Osteoblast (primary cell): ENCODE measurements at regions not wholly inside any gene's neighbourhood (a gene's known extent, or its start where the extent isn't known, plus 50 kb on each side); places are given as distances from the start of the nearest gene placed in this dataset.

Experiments
- DNase-seq: peaks from one replicate; pipeline ENCODE4 v3.0.0; 2011; ENCODE audit warnings: low spot score, mixed read lengths; ENCODE audit not compliant: insufficient read length; ENCODE audit errors: missing footprints
- H2AFZ ChIP-seq: 2 replicates; pipeline ENCODE4 v1.6.0; 2011; ENCODE audit warnings: mild to moderate bottlenecking, low read length
- H3K27ac ChIP-seq: 2 replicates; pipeline ENCODE4 v1.5.1; 2011; ENCODE audit warnings: mild to moderate bottlenecking, low read depth, low read length, moderate library complexity
- H3K27me3 ChIP-seq: 2 replicates; pipeline ENCODE4 v1.6.0; 2012; ENCODE audit warnings: mild to moderate bottlenecking, control low read depth, inconsistent platforms, low read length, moderate library complexity; ENCODE audit not compliant: insufficient read depth
- H3K36me3 ChIP-seq: 2 replicates; pipeline ENCODE4 v1.5.1; 2011; ENCODE audit warnings: mild to moderate bottlenecking, low read length, control low read depth, moderate library complexity; ENCODE audit not compliant: insufficient read depth
- H3K4me1 ChIP-seq: 2 replicates; pipeline ENCODE4 v1.5.1; 2011; ENCODE audit warnings: mild to moderate bottlenecking, low read length, control low read depth, moderate library complexity; ENCODE audit not compliant: insufficient read depth
- H3K4me2 ChIP-seq: 2 replicates; pipeline ENCODE4 v1.6.0; 2011; ENCODE audit warnings: mild to moderate bottlenecking, low read length; ENCODE audit not compliant: insufficient read depth
- H3K4me3 ChIP-seq: fragments of 200-600 bp; sonication (generic); 3 replicates; pipeline ENCODE4 v1.5.1; 2012; ENCODE audit warnings: mild to moderate bottlenecking, low read length, inconsistent platforms; ENCODE audit not compliant: insufficient read depth
- H3K79me2 ChIP-seq: 2 replicates; pipeline ENCODE4 v1.6.0; 2012; ENCODE audit warnings: mild to moderate bottlenecking, low read length, control low read depth, inconsistent platforms; ENCODE audit not compliant: insufficient read depth
- H3K9me3 ChIP-seq: 2 replicates; pipeline ENCODE4 v1.5.1; 2011; ENCODE audit warnings: low read depth, low read length, control low read depth
- H4K20me1 ChIP-seq: 2 replicates; pipeline ENCODE4 v1.6.0; 2012; ENCODE audit warnings: mild to moderate bottlenecking, low read length, control low read depth; ENCODE audit not compliant: insufficient read depth
- TF ChIP-seq, protein P1 (sequence below): IDR thresholded peaks from 2 replicates; pipeline ENCODE4 v1.5.1; 2011; ENCODE audit warnings: mild to moderate bottlenecking, low read depth, low read length, moderate library complexity; ENCODE audit errors: extremely low read depth

DNA sequence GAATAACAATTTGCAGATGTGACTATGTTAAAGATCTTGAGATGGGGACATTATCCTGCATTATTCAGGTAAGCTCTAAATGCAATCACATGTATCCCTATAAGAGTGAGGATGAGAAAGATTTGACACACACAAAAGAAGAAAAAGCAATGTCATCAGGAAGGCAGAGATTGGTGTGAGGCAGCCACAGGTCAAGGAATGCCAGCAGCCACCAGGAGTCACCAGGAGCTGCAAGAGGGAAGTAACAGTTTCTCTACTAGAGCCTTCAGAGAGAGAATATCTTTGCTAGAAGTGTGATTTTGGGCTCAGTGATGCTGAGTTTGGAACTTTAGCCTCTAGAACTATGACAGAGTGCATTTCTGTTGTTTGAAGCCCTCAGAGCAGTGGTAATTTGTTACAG is 700.3 kb upstream of the SEMA3D start:
- Histone ChIP-seq H3K27ac (no peak overlapping the region), H3K27me3 (no peaks in the 10 kb centered on the region), H3K36me3 (no peaks in the 10 kb centered on the region), H3K4me2 (no peak overlapping the region), H2AFZ (no peak overlapping the region), H3K79me2 (no peaks in the 10 kb centered on the region), H3K9me3 (no peaks in the 10 kb centered on the region), H3K4me1 (no peaks in the 10 kb centered on the region), H3K4me3 (no peak overlapping the region), H4K20me1 (no peaks in the 10 kb centered on the region)
- TF ChIP-seq, protein P1, sequence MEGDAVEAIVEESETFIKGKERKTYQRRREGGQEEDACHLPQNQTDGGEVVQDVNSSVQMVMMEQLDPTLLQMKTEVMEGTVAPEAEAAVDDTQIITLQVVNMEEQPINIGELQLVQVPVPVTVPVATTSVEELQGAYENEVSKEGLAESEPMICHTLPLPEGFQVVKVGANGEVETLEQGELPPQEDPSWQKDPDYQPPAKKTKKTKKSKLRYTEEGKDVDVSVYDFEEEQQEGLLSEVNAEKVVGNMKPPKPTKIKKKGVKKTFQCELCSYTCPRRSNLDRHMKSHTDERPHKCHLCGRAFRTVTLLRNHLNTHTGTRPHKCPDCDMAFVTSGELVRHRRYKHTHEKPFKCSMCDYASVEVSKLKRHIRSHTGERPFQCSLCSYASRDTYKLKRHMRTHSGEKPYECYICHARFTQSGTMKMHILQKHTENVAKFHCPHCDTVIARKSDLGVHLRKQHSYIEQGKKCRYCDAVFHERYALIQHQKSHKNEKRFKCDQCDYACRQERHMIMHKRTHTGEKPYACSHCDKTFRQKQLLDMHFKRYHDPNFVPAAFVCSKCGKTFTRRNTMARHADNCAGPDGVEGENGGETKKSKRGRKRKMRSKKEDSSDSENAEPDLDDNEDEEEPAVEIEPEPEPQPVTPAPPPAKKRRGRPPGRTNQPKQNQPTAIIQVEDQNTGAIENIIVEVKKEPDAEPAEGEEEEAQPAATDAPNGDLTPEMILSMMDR: no peak
- no peak for DNase-seq

DNA sequence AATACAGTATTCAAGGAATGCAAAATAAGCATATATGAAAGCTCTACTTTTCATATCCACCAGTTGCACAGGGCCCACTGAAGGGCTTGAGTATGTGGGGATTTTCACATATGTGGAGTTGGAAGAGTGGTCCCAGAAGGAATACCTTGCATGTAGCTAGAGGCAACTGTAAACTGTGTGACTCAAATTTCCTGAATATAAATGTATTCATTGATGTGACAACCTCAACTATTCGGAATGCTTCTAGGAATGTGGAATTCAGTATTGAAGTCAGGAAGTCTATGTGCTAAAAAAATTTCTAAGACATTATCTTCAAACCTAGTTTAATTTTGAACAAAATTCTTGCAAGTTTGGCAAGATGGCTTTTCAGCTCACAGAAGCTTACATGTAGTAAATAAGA is 695.5 kb upstream of the SEMA3D start:
- no peak for DNase-seq
- Histone ChIP-seq H3K9me3 (no peaks in the 10 kb centered on the region), H3K27me3 (no peaks in the 10 kb centered on the region), H3K4me2 (no peak overlapping the region), H3K79me2 (no peaks in the 10 kb centered on the region), H3K4me1 (no peaks in the 10 kb centered on the region), H4K20me1 (no peaks in the 10 kb centered on the region), H3K36me3 (no peaks in the 10 kb centered on the region), H3K4me3 (no peak overlapping the region), H2AFZ (no peak overlapping the region), H3K27ac (no peak overlapping the region)
- TF ChIP-seq, protein P1: no peak

DNA sequence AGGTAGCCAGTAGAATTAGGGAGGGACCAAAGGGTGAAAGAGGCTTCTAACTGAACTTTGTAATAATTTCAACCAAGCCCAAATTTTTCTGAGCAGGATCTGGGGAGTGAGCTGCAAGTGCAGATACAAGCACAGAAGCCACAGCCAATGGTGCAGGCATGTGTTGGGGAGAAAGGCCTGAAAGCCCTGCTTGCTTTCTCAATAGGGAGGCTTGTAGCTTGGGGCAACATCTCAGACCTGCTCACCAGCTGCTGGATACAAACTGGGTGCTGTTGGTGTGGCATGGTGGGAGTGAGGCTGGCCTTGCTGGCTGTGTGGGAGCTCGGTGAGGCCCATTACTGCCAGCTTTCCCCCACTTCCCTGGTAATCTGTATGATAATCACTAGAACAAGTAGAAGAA is 688.5 kb upstream of the SEMA3D start:
- H3K79me2 ChIP-seq: no peaks in the 10 kb centered on the region
- no peaks in the 10 kb centered on the region for H3K4me1 ChIP-seq
- H2AFZ ChIP-seq: no peak overlapping the region
- H3K4me3 ChIP-seq: no peak overlapping the region
- no peak overlapping the region for H3K27ac ChIP-seq
- H3K4me2 ChIP-seq: no peak overlapping the region
- no peaks in the 10 kb centered on the region for H3K36me3 ChIP-seq
- TF ChIP-seq, protein P1: no peak
- H3K9me3 ChIP-seq: no peaks in the 10 kb centered on the region
- no peaks in the 10 kb centered on the region for H4K20me1 ChIP-seq
- H3K27me3 ChIP-seq: no peaks in the 10 kb centered on the region
- no peak for DNase-seq

DNA sequence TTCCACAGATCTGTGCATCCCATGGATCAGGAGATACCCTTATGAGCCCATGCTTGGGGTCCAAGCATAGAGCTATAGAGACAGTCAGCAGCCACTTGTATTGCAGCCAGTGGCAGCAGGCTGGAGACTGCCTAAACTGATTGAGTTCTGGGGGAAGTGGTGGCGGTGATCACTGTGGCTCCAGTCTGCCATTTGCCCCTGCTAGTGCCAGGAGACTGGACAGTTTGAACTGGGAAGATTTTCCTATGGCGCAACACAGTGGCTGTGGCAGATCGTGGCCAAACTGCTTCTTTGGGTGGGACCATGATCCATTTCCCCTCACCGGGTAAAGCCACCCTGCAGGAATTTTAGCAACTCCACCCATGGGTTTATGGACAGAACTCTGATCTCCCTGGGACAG is 679.7 kb upstream of the SEMA3D start:
- Histone ChIP-seq H3K36me3 (no peaks in the 10 kb centered on the region), H3K9me3 (no peaks in the 10 kb centered on the region), H3K79me2 (no peaks in the 10 kb centered on the region), H3K27me3 (no peaks in the 10 kb centered on the region), H3K4me3 (no peak overlapping the region), H3K27ac (no peak overlapping the region), H4K20me1 (no peaks in the 10 kb centered on the region), H3K4me2 (no peak overlapping the region), H3K4me1 (no peaks in the 10 kb centered on the region), H2AFZ (no peak overlapping the region)
- DNase-seq: no peak
- TF ChIP-seq, protein P1: no peak
